A549 (cell line): ENCODE measurements at regions not wholly inside any gene's neighbourhood (a gene's known extent, or its start where the extent isn't known, plus 50 kb on each side); places are given as distances from the start of the nearest gene placed in this dataset.

Experiments
- ATAC-seq, 2 experiments: fragments of 200-7000 bp in 1 of 2; fragments of >200 bp in 1 of 2; cut with Nextera tagmentation in 1 of 2; cut with Tn5 transposase in 1 of 2; 3 replicates each; pipeline versions ENCODE4 v1.8.0 to v1.9.1; 2018 to 2020; ENCODE audit warnings: mild to moderate bottlenecking in 1 of 2, moderate library complexity in 1 of 2
- CTCF ChIA-PET: fragments of 300-600 bp; sonication (Branson Sonifier 250); formaldehyde crosslinking; extraction: SDS; loops from one replicate; lab custom pipeline; 2021; ENCODE audit warnings: antibody characterized with exemption, inconsistent platforms; lab: Yijun Ruan, JAX
- POLR2A ChIA-PET: fragments of 350-600 bp; formaldehyde crosslinking; extraction: SDS; loops from one replicate; lab custom pipeline; 2021; ENCODE audit warnings: antibody characterized with exemption, inconsistent platforms; lab: Yijun Ruan, JAX
- DNase-seq, 2 experiments: peaks; one replicate each; pipeline versions ENCODE4 v3.0.0 to v3.0.0-alpha.2; 2011 to 2016; ENCODE audit warnings: low read depth in 1 of 2, low spot score in 1 of 2
- FAIRE-seq: peaks from 2 replicates; lab custom pipeline; 2011; peaks lifted over from hg19 to GRCh38; lab: Jason Lieb, UNC
- H3K27ac ChIP-seq, 2 experiments: fragments of >200 bp; sonication (Bioruptor Twin); formaldehyde crosslinking; 3 replicates each; pipeline ENCODE4 v1.5.1; 2016 to 2017
- H3K4me1 ChIP-seq: fragments of >200 bp; sonication (Bioruptor Twin); formaldehyde crosslinking; 3 replicates; pipeline ENCODE4 v1.6.1; 2016
- H3K4me2 ChIP-seq: fragments of >200 bp; sonication (Bioruptor Twin); formaldehyde crosslinking; 3 replicates; pipeline ENCODE4 v1.6.1; 2016
- H3K4me3 ChIP-seq: fragments of >200 bp; sonication (Bioruptor Twin); formaldehyde crosslinking; 3 replicates; pipeline ENCODE4 v1.5.1; 2016
- H3K9me3 ChIP-seq: fragments of >200 bp; sonication (Bioruptor Twin); formaldehyde crosslinking; 3 replicates; pipeline ENCODE4 v1.6.1; 2016
- BCL3 ChIP-seq: fragments of >200 bp; sonication (Bioruptor Twin); formaldehyde crosslinking; IDR thresholded peaks from 3 replicates; pipeline ENCODE4 v1.6.1; 2016
- BHLHE40 ChIP-seq: IDR thresholded peaks from 2 replicates; pipeline ENCODE4 v1.6.1; 2012; ENCODE audit warnings: low read depth, low read length, inconsistent platforms
- CTCF ChIP-seq: fragments of >200 bp; sonication (Bioruptor Twin); formaldehyde crosslinking; IDR thresholded peaks from 3 replicates; pipeline ENCODE4 v1.5.1; 2016
- EHMT2 ChIP-seq: fragments of 200-600 bp; sonication (generic); IDR thresholded peaks from 2 replicates; pipeline ENCODE4 v1.6.1; 2016; ENCODE audit warnings: antibody characterized with exemption, low read depth, mild to moderate bottlenecking, moderate library complexity
- ELK1 ChIP-seq: fragments of 150-350 bp; IDR thresholded peaks from 2 replicates; pipeline ENCODE4 v1.6.1; 2014; ENCODE audit warnings: low read depth, mild to moderate bottlenecking, low read length
- HOXB5 ChIP-seq: fragments of 250-450 bp; sonication (Bioruptor Pico); IDR thresholded peaks from 2 replicates; pipeline ENCODE4 v1.5.0; 2020; ENCODE audit warnings: mild to moderate bottlenecking, moderate library complexity
- MAFK ChIP-seq: fragments of 450-650 bp; IDR thresholded peaks from 2 replicates; pipeline ENCODE4 v1.6.1; 2014; ENCODE audit not compliant: partially characterized antibody
- MAZ ChIP-seq: fragments of 150-350 bp; IDR thresholded peaks from 2 replicates; pipeline ENCODE4 v1.6.1; 2014; ENCODE audit warnings: antibody characterized with exemption, low read depth, low read length, borderline replicate concordance
- NPAS2 ChIP-seq: fragments of 250-450 bp; sonication (Bioruptor Pico); IDR thresholded peaks from 2 replicates; pipeline ENCODE4 v1.8.0; 2022; ENCODE audit warnings: mild to moderate bottlenecking, moderate library complexity, borderline replicate concordance
- PHF8 ChIP-seq: fragments of 200-600 bp; sonication (generic); IDR thresholded peaks from 2 replicates; pipeline ENCODE4 v1.6.1; 2016; ENCODE audit warnings: low read depth, mild to moderate bottlenecking, antibody characterized with exemption, moderate library complexity, borderline replicate concordance
- REST ChIP-seq: fragments of 200-600 bp; sonication (generic); IDR thresholded peaks from 2 replicates; pipeline ENCODE4 v1.6.1; 2016; ENCODE audit warnings: antibody characterized with exemption, mild to moderate bottlenecking, moderate library complexity
- RFX5 ChIP-seq: fragments of 450-650 bp; IDR thresholded peaks from 2 replicates; pipeline ENCODE4 v1.7.1; 2014; ENCODE audit warnings: antibody characterized with exemption, mild to moderate bottlenecking, moderate library complexity
- SMC3 ChIP-seq: fragments of >200 bp; sonication (Bioruptor Twin); formaldehyde crosslinking; IDR thresholded peaks from 3 replicates; pipeline ENCODE4 v1.6.1; 2018; ENCODE audit warnings: inconsistent platforms
- WGBS: methylation state at CpG from one replicate; pipeline ENCODE4 v1.1.6; 2017; ENCODE audit errors: missing lambda C conversion rate; 5-methylcytosine and 5-hydroxymethylcytosine counted together

- Histone ChIP-seq H3K4me3 (no peak overlapping the region), H3K27ac (no peak overlapping the region), H3K4me1 (peaks cover 8% of the 10 kb centered on the region; the same call in 1 of the 3 replicates), H3K9me3 (no peaks in the 10 kb centered on the region), H3K4me2 (no peak overlapping the region)
- no peak for FAIRE-seq
- CTCF ChIA-PET = interaction anchor here (1.0 to 1.4 kb wide), 2 partner anchors 16 to 31 kb away, joined by 3 read pairs; no protein-coding TSS in a partner anchor
- TF ChIP-seq REST = no peak
- no peak for TF ChIP-seq NPAS2 (CRISPR knock-in tag)
- TF ChIP-seq BHLHE40 = no peak
- no peak for TF ChIP-seq RFX5
- TF ChIP-seq PHF8 = no peak
- DNase-seq = no peak
- no peak for ATAC-seq
- POLR2A ChIA-PET = no interaction called here
Measured at GRCh38 chr7:20007510-20007909, 209.7 kb downstream of the MACC1 start.

GRCh38 chr7:20005081-20005480 is 212.1 kb downstream of the MACC1 start:
- ATAC-seq (no peak), FAIRE-seq (no peak), DNase-seq (no peak)
- no peak overlapping the region for H3K27ac ChIP-seq
- 77% methylated on average over 3 of the region's 3 CpGs for WGBS
- ChIA-PET POLR2A (no interaction called here), CTCF (no interaction called here)
- TF ChIP-seq SMC3 (no peak), BCL3 (no peak), MAZ (no peak), EHMT2 (no peak), BHLHE40 (no peak)
- no peak overlapping the region for H3K4me3 ChIP-seq
- no peaks in the 10 kb centered on the region for H3K4me1 ChIP-seq
- H3K9me3 ChIP-seq = no peaks in the 10 kb centered on the region
- H3K4me2 ChIP-seq = no peak overlapping the region

- CTCF ChIA-PET = no interaction called here
Measured at GRCh38 chr7:19999681-20000080, 217.5 kb downstream of the MACC1 start.

More at GRCh38 chr7:19999681-20000080, 217.5 kb downstream of the MACC1 start:
- ATAC-seq = no peak
- no peak overlapping the region for H3K27ac ChIP-seq
- DNase-seq = no peak
- no peak for FAIRE-seq
- H3K4me1 ChIP-seq = no peaks in the 10 kb centered on the region
- POLR2A ChIA-PET = no interaction called here
- H3K4me2 ChIP-seq = no peak overlapping the region
- H3K9me3 ChIP-seq = no peaks in the 10 kb centered on the region
- WGBS = 56% methylated on average over 1 of the region's 1 CpG
- H3K4me3 ChIP-seq = no peak overlapping the region
- TF ChIP-seq REST (no peak), MAFK (no peak), CTCF (no peak), HOXB5 (no peak), ELK1 (no peak)
